DMS 273 (cell line): ENCODE measurements at regions not wholly inside any gene's neighbourhood (a gene's known extent, or its start where the extent isn't known, plus 50 kb on each side); places are given as distances from the start of the nearest gene placed in this dataset.
A peak's percentile ranks its signal among the peaks of the same experiment; 100 is the strongest.
"Not testable (repeated sequence)": the region's sequence is repeated elsewhere in the genome, so short reads cannot be mapped to it uniquely, and the experiment has no call there.

Experiments used
- DNase-seq: peaks from one replicate; lab custom pipeline; 2025; ENCODE audit not compliant: unreplicated experiment; lab: John Stamatoyannopoulos, UW

DNA sequence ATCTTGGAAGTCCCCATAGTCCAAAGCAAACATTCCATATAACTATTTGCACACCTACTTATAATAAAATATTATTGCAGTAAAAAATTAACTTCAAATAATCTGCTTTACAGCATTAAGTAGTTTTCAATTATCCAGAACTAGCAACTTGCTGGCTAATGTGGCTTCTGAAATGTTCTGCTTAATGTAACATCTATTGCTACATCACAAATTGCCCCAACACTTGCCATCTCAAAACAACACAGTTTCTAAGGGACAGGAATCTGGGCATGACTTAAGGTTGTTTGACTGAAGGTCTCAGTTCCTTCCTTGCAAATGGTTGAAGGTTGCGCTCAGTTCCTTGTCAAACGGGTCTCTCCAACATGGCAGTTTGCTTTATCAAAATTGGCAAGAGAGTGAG lies 378.5 kb upstream of the SEMA3C start:
- DNase-seq = no peak

DNA sequence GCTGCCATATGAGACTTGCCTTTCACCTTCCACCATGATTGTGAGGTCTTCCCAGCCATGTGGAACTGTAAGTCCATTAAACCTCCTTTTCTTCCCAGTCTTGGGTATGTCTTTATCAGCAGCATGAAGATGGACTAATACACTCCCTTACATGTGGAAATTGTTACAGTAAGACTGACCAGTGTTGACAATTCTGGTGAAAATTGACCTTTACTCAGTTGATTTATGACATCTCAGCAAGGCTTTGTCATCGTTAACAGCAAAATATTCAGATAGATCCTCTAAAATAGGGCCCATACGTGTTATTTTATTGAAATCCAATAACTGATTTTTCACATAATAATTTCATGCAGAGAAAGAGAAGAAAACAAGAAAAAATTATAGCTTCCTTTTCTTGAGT lies 377.9 kb upstream of the SEMA3C start:
- DNase-seq = no peak

DNA sequence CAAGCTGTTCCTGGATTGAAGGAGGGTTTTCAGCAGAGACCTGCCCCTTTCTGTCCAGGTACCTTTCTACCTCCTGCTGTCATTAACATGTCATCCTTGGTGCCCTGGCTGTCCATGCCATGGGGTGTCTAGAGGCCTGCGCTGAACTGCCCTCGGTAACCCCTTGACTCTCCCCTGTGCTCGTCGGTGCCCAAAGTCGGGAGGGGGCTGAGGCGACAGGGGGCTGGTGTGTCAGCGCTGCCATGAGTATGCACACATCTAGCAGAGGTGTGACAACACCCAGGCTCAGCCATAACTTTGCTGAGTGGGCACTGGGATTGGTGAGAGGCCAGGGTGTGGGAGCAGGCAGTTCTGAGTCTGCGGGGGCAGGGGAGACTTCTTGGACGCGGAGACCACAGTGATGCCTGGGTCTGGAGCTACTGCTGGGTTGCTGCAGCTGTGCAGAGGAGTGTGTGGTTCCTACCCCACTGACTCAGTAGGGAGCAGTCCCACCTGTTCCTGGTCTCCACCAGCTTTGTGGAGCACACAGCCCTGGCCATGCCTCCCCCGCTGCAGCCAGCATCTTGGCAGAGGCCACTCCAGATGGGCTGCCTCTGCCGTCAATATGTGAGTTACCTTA lies 376.2 kb upstream of the SEMA3C start:
- peak; percentile 80 for DNase-seq

DNA sequence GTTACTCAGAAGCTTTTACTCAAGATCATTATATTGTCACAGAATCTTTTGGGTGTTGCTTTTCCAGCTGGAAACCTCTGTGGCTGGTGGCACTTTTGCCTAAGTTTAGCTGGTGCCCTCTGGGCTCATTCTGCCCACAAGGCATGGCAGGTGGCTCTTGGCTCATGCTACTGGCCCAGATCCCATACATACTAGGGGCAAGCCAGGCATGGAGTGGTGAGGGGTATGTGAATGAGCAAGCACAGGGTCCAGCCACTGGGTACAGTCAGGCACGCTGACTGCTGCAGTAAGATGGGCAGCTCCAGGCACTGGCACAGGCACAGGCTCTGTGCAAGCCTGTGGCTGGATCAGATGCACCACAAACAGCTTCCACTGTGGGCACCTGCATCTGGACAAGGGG lies 375.0 kb upstream of the SEMA3C start:
- no peak for DNase-seq

DNA sequence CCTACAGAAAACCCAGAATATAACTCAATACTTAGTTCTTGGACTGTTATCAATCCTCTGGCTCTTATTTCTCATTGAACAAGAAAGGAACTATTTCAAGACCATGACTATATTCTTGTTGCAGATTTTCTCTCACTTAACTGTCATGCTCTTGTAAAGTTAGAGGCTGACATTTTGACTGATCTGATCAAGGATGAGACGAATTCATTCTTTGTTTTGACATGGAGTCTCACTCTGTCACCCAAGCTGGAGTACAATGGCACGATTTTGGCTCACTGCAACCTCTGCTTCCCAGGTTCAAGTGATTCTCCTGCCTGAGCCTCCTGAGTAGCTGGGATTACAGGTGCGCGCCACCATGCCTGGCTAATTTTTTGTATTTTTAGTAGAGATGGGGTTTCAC lies 367.9 kb upstream of the SEMA3C start:
- not testable (repeated sequence) for DNase-seq

DNA sequence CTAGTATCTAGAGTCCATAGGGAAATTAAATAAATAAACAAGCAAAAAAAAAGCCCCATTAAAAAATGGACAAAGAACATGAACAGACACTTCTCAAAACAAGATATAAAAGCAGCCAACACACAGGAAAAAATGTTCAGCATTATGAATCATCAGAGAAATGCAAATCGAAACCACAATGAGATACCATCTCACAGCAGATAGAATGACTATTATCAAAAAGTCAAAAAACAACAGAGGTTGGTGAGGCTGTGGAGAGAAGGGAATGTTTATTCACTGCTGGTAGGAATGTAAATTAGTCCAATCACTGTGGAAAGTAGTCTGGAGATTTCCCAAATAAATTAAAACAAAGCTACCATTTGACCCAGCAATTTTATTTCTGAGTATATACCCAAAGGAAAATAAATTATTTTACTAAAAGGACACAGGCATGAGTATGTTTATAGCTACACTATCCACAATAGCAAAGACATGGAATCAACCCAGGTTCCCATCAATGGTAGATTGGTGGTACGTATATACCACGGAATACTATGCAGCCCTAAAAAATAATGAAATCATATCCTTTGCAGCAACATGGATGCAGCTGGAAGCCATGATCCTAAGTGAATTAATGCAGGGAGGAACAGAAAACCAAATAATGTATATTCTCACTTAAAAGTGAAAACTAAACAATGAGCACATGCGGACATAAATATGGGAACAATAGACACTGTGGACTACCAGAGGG lies 366.5 kb upstream of the SEMA3C start:
- no peak for DNase-seq

DNA sequence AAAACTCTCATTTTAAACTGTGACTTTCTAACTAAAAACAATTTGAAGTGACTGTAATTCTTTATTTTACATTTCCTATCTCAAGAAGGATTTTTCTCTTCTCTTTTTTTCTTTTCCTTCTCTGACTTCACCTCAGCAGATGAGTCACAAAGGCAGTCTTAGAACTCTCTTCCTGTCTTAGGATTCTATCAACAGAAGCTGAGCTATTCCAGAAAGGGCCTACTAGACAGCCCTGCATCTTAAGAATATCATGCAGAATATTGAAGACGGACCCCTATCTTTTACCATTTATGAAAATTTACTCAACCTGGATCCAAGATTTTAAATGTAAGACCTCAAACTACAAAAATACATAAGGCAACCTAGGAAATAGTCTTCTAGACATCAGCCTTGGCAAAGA lies 365.7 kb upstream of the SEMA3C start:
- DNase-seq = peak; percentile 11

DNA sequence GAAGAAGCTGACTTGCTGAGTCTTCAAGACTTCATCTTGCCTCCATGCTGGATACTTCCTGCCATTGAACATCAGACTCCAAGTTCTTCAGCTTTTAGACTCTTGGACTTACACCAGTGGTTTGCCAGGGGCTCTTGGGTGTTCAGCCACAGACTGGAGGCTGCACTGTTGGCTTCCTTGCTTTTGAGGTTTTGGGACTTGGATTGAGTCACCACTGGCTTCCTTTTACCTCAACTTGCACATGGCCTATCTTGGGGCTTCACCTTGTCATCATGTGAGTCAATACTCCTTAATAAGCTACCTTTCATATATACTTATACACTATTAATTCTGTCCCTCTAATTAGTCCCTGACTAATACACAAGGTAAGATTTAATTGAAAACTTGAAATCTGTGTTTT lies 361.7 kb upstream of the SEMA3C start:
- DNase-seq = no peak

DNA sequence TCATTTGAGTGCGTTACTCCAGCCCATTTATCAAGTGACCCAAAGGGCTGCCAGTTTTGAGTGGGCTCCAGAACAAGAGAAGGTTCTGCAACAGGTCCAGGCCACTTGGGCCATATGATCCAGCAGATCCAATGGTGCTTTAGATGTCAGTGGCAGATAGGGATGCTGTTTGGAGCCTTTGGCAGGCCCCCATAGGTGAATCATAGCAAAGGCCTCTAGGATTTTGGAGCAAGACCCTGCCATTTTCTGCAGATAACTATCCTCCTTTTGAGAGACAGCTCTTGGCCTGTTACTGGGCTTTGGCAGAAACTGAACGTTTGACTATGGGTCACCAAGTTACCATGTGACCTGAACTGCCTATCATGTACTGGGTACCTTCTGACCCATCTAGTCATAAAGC lies 358.8 kb upstream of the SEMA3C start:
- no peak for DNase-seq

DNA sequence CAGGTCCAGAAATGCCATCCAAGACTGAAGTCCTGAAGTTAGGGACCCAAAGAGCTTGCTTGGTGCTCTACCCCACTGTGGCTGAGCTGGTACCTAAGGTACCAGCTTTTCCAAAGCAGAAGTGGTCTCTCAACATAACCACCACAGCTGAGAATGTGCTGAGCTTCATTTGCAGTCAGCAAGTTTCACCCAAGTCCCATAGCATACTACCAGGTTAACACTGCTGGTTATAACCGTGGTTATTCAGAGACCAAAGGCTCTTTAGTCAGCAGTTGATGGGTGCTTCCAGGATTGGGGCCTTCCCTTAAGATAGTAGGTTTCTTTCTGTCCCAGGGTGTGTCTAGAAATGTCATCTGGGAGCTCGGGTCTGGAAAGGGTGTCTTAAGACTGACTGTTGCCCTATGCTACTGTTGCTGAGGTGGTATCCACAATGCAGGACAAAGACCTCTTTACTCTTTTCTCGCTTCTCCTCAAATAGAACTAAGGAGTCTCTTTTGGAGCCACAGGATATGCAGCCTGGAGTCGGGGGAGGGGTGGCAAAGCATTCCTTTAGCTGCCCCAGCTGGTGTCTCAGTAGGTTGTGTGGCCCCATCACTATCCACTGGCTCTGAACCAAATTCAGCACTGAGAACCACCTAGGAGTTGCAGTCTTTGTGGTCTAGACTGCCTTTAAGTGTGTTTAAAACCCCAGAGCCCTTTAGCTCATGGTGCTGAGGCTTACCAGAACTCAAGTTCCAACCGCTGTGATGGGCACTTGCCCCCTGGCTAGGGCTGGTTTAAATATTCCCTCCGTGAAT lies 354.9 kb upstream of the SEMA3C start:
- no peak for DNase-seq

DNA sequence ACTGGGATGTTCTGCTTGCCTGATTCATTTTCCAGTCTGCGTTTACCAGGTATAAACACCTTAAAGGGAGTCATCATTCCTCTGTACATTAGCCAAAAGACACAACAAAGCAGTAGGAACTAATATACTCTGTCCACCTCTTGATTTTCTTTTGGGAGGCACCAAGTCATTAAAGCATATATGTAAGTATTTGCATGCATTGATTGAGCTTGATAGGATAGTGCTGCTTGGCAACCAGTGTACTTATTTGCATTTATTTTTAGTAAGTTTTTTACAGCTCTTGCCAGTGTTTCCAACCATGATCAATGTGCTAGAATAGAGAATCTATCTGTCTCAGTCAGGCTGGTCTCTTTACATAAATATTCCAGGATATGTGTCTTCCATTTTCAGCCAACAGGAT lies 353.3 kb upstream of the SEMA3C start:
- DNase-seq = no peak

DNA sequence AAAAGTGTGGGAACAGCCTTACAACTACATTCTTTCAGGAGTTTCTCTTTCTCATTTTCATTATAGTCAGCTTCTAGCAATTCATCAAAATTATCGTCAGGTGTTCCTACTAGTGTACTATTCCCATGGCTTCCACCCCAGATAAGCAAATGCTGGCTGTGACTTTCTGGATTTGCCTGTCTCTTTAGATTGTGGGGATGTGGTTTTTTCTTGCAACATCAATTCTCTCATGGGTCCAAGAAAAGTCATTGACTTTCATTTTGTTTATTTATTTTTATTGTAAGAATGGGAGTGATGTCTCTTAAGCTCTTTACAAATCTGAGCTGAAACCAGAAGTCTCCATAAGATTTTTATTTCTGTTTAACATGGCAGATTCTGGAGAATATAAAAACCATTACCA lies 349.7 kb upstream of the SEMA3C start:
- DNase-seq = no peak

DNA sequence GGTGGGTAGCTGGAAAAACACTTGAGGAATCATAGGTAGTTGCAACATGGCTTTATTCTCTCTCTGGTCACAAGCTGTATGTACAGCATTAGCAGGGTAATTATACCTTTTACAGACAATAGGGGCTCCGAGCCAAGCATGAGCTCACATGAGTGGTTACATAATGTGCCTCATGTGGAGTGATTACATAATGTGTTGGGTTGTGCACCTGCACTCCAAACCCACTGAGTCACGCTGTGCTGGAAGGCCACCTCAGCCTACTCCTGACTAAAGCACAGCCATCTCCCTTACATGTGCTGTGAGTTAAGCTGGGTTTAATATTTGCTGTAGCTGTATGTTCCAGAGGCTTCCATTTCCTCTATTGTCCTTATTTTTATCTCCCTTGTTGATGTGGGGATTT lies 348.7 kb upstream of the SEMA3C start:
- peak; percentile 43 for DNase-seq

DNA sequence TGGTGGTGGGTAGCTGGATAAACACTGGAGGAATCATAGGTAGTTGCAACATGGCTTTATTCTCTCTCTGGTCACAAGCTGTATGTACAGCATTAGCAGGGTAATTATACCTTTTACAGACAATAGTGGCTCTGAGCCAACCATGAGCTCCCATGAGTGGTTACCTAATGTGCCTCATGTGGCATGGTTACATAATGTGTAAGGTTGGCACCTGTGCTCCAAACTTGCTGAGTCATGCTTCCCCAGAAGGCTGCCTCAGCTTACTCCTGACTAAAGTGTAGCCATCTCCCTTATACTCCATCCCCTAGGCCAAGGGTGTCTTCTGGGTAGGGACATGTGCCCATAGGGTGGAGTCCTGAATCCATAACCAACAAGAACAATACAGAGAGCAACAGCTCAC lies 345.3 kb upstream of the SEMA3C start:
- peak; percentile 49 for DNase-seq

DNA sequence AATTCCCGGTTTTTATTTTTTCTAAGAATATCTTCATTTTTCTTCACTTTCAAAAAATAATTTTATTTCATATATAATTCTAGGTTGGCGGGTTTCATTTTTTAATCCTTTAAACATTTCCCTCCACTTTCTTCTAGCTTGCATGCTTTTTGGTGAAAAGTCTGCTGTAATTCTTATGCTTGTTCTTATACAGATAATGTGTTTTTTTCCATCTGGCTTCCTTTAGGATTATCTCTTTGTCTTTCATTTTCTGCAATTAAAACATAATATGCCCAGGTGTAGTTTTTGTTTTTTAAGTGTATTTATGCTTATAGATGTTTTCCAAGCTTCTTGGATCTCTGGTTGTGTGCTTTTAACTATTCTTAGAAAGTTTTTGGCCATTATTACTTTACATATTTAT lies 341.3 kb upstream of the SEMA3C start:
- peak; percentile 22 for DNase-seq

DNA sequence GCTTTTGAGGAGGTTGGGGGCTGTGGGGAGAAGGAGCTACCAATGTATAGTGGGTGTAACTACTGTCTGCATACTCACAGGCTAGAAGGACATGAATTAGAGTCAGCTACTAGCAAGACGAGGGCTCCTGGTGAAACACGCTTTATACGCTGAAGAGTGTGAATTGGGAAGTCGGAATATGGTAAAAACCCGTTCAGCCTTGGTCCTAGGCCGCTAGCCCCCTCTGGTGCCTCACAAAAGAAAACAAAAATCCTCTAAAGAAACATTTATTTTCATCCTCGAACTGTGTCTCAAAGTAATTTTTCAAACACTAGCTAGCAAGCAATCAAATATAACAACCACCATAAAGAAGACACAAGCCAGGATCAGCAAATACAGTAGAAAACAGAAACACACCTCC lies 338.1 kb upstream of the SEMA3C start:
- DNase-seq = peak; percentile 37

DNA sequence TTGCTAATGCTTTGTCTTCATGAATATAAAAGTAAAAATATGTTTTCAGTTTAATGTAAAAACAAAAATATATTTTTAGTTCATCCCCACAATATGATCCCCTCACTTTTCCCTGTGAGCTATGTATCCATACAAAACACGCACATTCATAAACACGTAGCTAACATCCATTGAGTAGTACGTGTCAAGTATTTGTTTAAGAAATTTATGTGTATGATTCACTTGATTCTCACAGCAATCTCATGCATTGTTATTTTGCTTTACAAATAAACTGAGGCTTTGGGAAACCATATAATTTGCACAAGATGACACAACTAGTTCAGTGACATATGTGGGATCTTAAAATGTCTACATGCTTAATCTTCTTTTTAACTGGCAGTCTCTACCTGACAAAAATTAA lies 329.6 kb upstream of the SEMA3C start:
- DNase-seq = no peak

DNA sequence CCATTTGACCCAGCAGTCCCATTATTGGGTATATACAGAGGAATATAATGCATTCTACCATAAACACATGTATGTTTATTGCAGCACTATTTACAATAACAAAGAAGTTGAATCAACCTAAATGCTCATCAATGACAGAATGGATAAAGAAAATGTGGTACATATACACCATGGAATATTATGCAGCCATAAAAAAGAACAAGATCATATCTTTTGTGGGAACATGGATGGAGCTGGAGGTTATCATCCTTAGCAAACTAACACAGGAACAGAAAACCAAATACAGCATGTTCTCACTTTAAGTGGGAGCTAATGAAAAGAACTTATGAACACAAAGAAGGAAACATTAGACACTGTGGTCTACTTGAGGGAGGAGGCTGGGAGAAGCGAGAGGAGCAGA lies 328.5 kb upstream of the SEMA3C start:
- DNase-seq = not testable (repeated sequence)

DNA sequence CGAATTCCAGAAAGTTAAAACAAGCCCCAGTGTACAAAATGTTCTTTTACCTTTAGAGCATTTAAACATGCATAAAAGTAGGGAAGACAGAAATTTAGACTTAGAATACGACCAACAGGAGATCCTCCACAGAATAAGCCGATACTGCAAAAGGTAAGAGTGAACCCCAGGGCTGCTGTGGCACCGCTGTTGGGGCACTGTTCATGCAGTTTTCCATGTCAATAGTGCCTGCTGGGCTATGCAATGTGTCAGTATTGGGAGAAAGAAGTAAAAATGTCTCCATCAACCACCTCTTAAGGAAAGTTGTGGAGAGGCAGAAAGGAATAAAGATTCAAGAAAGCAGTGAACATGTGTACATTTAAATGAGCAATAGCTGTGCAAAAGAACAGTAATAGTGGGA lies 326.5 kb upstream of the SEMA3C start:
- DNase-seq = no peak

DNA sequence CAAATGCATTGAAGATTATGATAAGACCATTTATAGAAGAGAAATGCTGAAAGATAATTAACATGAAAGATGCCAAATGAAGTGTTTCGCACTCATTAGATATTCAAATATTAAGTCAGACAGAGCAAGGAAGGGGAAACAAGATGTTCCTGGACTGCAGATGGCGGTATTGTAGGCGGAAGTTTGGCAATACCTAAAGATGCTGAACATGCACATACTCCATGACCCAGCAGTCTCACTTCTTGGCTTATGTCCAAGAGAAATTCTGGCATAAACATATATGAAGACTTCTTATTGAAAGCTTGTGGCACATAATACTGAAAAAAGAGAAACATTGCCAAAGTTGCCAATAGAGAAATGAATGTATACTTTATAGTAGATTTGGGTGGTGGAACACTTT lies 325.4 kb upstream of the SEMA3C start:
- peak; percentile 54 for DNase-seq

DNA sequence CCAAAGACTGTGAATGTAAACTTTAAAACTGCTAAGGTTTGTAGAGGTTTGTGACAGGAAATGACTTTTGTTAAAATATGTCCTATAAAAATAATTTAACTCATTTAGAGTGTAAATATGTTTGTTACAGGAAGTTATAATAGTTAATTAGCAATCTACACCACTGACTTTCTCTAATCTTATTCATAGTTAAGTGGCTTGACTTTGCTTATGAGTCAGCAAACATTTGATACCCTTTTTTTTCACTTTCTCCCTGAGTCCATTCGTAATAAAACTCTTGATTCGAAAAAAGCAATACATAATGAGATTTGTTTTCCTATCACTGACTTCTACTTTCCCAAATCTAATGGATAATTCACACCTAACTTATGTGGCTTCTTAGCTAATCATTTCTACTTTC lies 317.7 kb upstream of the SEMA3C start:
- DNase-seq = no peak

DNA sequence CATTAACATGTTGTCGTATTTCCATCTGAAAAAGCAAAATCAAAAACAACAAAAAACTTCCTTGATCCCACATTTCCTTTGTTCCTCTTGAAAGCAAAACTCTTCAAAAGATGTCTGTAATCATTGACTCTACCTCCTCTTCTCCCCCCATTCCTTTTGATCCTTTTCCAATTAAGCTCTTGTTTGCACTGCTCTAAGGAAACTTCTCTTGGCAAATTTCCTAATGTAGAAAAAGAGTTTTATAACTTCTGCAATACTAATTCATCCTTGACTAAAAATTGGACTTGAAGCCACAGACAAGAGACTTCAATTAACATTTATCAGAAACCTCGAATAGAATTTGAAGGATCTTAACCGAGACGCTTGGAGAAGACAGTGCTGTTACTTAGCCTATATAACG lies 317.1 kb upstream of the SEMA3C start:
- DNase-seq = no peak
